Neural cell (in vitro differentiated cells): ENCODE measurements at regions not wholly inside any gene's neighbourhood (a gene's known extent, or its start where the extent isn't known, plus 50 kb on each side); places are given as distances from the start of the nearest gene placed in this dataset.
"Not testable (repeated sequence)": the region's sequence is repeated elsewhere in the genome, so short reads cannot be mapped to it uniquely, and the experiment has no call there.

Experiments used
- H2AFZ ChIP-seq: fragments of 200-600, 300-800 bp; sonication (generic), shearing (Covaris generic); 2 replicates; pipeline ENCODE4 v1.6.0; 2014; ENCODE audit warnings: low read depth, mild to moderate bottlenecking, antibody characterized with exemption, low read length, moderate library complexity
- H3F3A ChIP-seq: fragments of 200-600 bp; shearing (Covaris generic); 2 replicates; pipeline ENCODE4 v1.6.1; 2016; ENCODE audit warnings: mild to moderate bottlenecking, moderate library complexity, mixed read lengths, antibody characterized with exemption, low read length; ENCODE audit not compliant: insufficient read depth, poor library complexity, severe bottlenecking
- H3K27ac ChIP-seq: fragments of 200-600, 300-800 bp; sonication (generic), shearing (Covaris generic); 2 replicates; pipeline ENCODE4 v1.5.1; 2014; ENCODE audit warnings: mild to moderate bottlenecking, low read length, moderate library complexity
- H3K27me3 ChIP-seq: fragments of 300-800, 200-600 bp; sonication (generic), shearing (Covaris generic); 2 replicates; pipeline ENCODE4 v1.6.0; 2014; ENCODE audit warnings: mild to moderate bottlenecking, low read depth, low read length, moderate library complexity; ENCODE audit not compliant: insufficient read depth
- H3K36me3 ChIP-seq: fragments of 300-800, 200-600 bp; sonication (generic), shearing (Covaris generic); 2 replicates; pipeline ENCODE4 v1.5.1; 2014; ENCODE audit warnings: mild to moderate bottlenecking, antibody characterized with exemption, low read length, moderate library complexity; ENCODE audit not compliant: insufficient read depth
- H3K4me2 ChIP-seq: fragments of 300-800, 200-600 bp; sonication (generic), shearing (Covaris generic); 2 replicates; pipeline ENCODE4 v1.6.0; 2014; ENCODE audit warnings: mild to moderate bottlenecking, low read length
- H3K4me3 ChIP-seq: fragments of 300-800, 200-600 bp; sonication (generic), shearing (Covaris generic); 2 replicates; pipeline ENCODE4 v1.5.1; 2014; ENCODE audit warnings: mild to moderate bottlenecking, low read length, moderate library complexity
- H3K79me2 ChIP-seq: fragments of 200-600 bp; shearing (Covaris generic); replicated peaks from 2 replicates; pipeline ENCODE4 v1.6.0; 2014; ENCODE audit warnings: mild to moderate bottlenecking, low read length, moderate library complexity; ENCODE audit not compliant: insufficient read depth
- H3K9ac ChIP-seq: fragments of 300-800, 200-600 bp; sonication (generic), shearing (Covaris generic); 2 replicates; pipeline ENCODE4 v1.6.1; 2016; ENCODE audit warnings: mild to moderate bottlenecking, low read length, mixed read lengths
- H3K9me2 ChIP-seq: fragments of 200-600 bp; shearing (Covaris generic); 2 replicates; pipeline ENCODE4 v1.6.1; 2016; ENCODE audit warnings: mild to moderate bottlenecking, low read length, mixed read lengths; ENCODE audit not compliant: insufficient read depth
- H3K9me3 ChIP-seq: fragments of 200-600, 300-800 bp; sonication (generic), shearing (Covaris generic); 2 replicates; pipeline ENCODE4 v1.6.1; 2016; ENCODE audit warnings: mild to moderate bottlenecking, mixed run types, low read length, moderate library complexity, mixed read lengths
- H4K20me1 ChIP-seq: fragments of 200-600 bp; shearing (Covaris generic); 2 replicates; pipeline ENCODE4 v1.6.1; 2016; ENCODE audit warnings: mild to moderate bottlenecking, mixed run types; ENCODE audit not compliant: insufficient read depth
- EP300 ChIP-seq: fragments of 450-650 bp; conservative IDR thresholded peaks from 2 replicates; pipeline ENCODE4 v1.6.1; 2014; ENCODE audit warnings: antibody characterized with exemption, mild to moderate bottlenecking, moderate library complexity; ENCODE audit not compliant: poor library complexity, severe bottlenecking
- EZH2 ChIP-seq: fragments of 200-600, 300-800 bp; shearing (Covaris generic), sonication (generic); IDR thresholded peaks from 2 replicates; pipeline ENCODE4 v1.6.1; 2014; ENCODE audit warnings: antibody characterized with exemption, low read length, borderline replicate concordance, mild to moderate bottlenecking; ENCODE audit not compliant: insufficient read depth, poor library complexity, severe bottlenecking
- MXI1 ChIP-seq: fragments of 450-650 bp; conservative IDR thresholded peaks from 2 replicates; pipeline ENCODE4 v1.6.1; 2014; ENCODE audit warnings: antibody characterized with exemption, mild to moderate bottlenecking; ENCODE audit not compliant: poor library complexity, severe bottlenecking
- POLR2AphosphoS5 ChIP-seq: IDR thresholded peaks from 2 replicates; pipeline ENCODE4 v1.6.1; 2012
- RAD21 ChIP-seq: fragments of 450-650 bp; conservative IDR thresholded peaks from 2 replicates; pipeline ENCODE4 v1.6.1; 2014; ENCODE audit warnings: antibody characterized with exemption, mild to moderate bottlenecking, moderate library complexity
- SMC3 ChIP-seq: fragments of 450-650 bp; conservative IDR thresholded peaks from 2 replicates; pipeline ENCODE4 v1.6.1; 2014; ENCODE audit warnings: antibody characterized with exemption, mild to moderate bottlenecking, moderate library complexity; ENCODE audit not compliant: poor library complexity
- TAF1 ChIP-seq: IDR thresholded peaks from 2 replicates; pipeline ENCODE4 v1.6.1; 2012; ENCODE audit warnings: low read depth
- TF ChIP-seq, protein P1 (sequence below): IDR thresholded peaks from 2 replicates; pipeline ENCODE4 v1.6.1; 2012; ENCODE audit warnings: borderline replicate concordance
- TF ChIP-seq, protein P2 (sequence below): fragments of 450-650 bp; IDR thresholded peaks from 2 replicates; pipeline ENCODE4 v1.5.1; 2014; ENCODE audit warnings: antibody characterized with exemption, mild to moderate bottlenecking, moderate library complexity; ENCODE audit not compliant: poor library complexity, severe bottlenecking

DNA sequence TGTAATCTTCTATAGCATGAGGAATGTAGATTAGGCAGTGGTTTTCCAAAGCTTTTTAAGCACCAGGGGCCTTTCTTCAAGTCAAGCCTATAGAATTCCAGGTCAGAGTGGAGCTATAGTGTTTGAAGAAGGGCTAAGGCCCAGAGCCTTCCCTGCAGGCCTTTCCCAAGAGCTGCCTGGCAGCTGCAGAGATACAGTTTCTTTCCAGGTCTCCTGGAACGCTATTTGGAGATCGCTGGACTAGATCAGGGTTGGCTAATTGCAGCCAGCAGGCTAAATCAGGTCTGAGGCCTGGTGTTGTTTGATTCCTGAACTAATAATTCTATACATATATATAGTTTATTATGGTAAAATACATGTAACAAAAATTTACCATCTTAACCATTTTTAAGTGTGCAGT, 319.0 kb upstream of the SPRED2 start:
- Histone ChIP-seq H3K27ac (no peak overlapping the region), H2AFZ (no peak overlapping the region), H3K9me3 (no peaks in the 10 kb centered on the region), H3K36me3 (no peaks in the 10 kb centered on the region), H3K4me3 (no peak overlapping the region), H3K9ac (no peak overlapping the region), H3K4me2 (no peak overlapping the region), H3K9me2 (no peaks in the 10 kb centered on the region), H3K27me3 (no peaks in the 10 kb centered on the region), H3F3A (no peaks in the 10 kb centered on the region), H4K20me1 (no peaks in the 10 kb centered on the region), H3K79me2 (no peaks in the 10 kb centered on the region)
- TF ChIP-seq POLR2AphosphoS5 (no peak), RAD21 (no peak), SMC3 (no peak), MXI1 (no peak), EZH2 (no peak), TAF1 (no peak), EP300 (no peak)
- TF ChIP-seq, protein P1, sequence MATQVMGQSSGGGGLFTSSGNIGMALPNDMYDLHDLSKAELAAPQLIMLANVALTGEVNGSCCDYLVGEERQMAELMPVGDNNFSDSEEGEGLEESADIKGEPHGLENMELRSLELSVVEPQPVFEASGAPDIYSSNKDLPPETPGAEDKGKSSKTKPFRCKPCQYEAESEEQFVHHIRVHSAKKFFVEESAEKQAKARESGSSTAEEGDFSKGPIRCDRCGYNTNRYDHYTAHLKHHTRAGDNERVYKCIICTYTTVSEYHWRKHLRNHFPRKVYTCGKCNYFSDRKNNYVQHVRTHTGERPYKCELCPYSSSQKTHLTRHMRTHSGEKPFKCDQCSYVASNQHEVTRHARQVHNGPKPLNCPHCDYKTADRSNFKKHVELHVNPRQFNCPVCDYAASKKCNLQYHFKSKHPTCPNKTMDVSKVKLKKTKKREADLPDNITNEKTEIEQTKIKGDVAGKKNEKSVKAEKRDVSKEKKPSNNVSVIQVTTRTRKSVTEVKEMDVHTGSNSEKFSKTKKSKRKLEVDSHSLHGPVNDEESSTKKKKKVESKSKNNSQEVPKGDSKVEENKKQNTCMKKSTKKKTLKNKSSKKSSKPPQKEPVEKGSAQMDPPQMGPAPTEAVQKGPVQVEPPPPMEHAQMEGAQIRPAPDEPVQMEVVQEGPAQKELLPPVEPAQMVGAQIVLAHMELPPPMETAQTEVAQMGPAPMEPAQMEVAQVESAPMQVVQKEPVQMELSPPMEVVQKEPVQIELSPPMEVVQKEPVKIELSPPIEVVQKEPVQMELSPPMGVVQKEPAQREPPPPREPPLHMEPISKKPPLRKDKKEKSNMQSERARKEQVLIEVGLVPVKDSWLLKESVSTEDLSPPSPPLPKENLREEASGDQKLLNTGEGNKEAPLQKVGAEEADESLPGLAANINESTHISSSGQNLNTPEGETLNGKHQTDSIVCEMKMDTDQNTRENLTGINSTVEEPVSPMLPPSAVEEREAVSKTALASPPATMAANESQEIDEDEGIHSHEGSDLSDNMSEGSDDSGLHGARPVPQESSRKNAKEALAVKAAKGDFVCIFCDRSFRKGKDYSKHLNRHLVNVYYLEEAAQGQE, result no peak
- TF ChIP-seq, protein P2, sequence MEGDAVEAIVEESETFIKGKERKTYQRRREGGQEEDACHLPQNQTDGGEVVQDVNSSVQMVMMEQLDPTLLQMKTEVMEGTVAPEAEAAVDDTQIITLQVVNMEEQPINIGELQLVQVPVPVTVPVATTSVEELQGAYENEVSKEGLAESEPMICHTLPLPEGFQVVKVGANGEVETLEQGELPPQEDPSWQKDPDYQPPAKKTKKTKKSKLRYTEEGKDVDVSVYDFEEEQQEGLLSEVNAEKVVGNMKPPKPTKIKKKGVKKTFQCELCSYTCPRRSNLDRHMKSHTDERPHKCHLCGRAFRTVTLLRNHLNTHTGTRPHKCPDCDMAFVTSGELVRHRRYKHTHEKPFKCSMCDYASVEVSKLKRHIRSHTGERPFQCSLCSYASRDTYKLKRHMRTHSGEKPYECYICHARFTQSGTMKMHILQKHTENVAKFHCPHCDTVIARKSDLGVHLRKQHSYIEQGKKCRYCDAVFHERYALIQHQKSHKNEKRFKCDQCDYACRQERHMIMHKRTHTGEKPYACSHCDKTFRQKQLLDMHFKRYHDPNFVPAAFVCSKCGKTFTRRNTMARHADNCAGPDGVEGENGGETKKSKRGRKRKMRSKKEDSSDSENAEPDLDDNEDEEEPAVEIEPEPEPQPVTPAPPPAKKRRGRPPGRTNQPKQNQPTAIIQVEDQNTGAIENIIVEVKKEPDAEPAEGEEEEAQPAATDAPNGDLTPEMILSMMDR, result no peak

DNA sequence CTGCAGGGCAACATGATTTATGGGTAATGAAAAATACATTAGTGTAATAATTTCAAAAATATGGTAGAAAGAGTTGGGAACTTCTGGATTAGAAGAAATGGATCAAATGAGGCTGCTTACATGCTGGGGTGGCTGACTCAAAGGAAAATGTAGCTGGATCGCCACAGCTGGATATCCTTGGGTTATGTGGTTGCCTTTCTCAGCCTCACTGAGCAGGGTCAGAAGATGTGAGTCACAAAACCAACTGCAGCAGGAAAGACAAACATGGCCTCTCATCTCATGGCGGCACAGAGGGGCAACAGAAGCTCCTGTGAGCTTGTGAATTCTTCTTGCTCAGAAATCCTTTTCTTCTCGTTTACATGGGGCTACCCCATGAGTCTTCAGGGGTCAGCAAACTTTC, 317.1 kb upstream of the SPRED2 start:
- Histone ChIP-seq H3K27ac (no peak overlapping the region), H3K9ac (no peak overlapping the region), H2AFZ (no peak overlapping the region), H3K9me3 (no peaks in the 10 kb centered on the region), H3K4me2 (no peak overlapping the region), H3K36me3 (no peaks in the 10 kb centered on the region), H3F3A (no peaks in the 10 kb centered on the region), H3K9me2 (no peaks in the 10 kb centered on the region), H3K27me3 (no peaks in the 10 kb centered on the region), H3K4me3 (no peak overlapping the region), H3K79me2 (no peaks in the 10 kb centered on the region), H4K20me1 (no peaks in the 10 kb centered on the region)
- no peak for TF ChIP-seq EZH2
- TF ChIP-seq POLR2AphosphoS5, result no peak
- no peak for TF ChIP-seq SMC3
- TF ChIP-seq, protein P2, result no peak
- TF ChIP-seq RAD21, result no peak
- no peak for TF ChIP-seq MXI1
- TF ChIP-seq, protein P1, result no peak

DNA sequence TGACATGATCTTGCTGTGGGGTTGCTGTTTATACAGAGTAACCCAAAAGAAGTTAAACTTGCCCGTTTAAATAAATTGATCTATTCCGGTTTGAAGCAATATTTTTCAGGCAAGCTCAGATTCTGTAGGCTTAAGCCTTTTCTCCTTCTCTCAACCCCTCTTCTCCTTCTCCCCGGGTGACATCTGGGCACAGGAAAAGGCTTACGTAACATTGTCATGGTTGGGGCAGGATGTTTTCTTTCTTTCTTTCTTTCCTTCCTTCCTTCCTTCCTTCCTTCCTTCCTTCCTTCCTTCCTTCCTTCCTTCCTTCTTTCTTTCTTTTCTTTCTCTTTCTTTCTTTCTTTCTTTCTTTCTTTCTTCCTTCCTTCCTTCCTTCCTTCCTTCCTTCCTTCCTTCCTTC, 315.5 kb upstream of the SPRED2 start:
- not testable (repeated sequence) for H3K79me2 ChIP-seq, H3K27ac ChIP-seq, H2AFZ ChIP-seq, H3K9me3 ChIP-seq, H4K20me1 ChIP-seq, H3K4me3 ChIP-seq, H3K27me3 ChIP-seq, H3K36me3 ChIP-seq, H3K9me2 ChIP-seq, H3K4me2 ChIP-seq, H3K9ac ChIP-seq, H3F3A ChIP-seq
